Glutamatergic neuron (in vitro differentiated cells): ENCODE measurements at regions not wholly inside any gene's neighbourhood (a gene's known extent, or its start where the extent isn't known, plus 50 kb on each side); places are given as distances from the start of the nearest gene placed in this dataset.

ENCODE experiments used
- DNase-seq: peaks from one replicate; pipeline ENCODE4 v3.0.0; 2022
- H3K27ac Mint-ChIP-seq: one replicate; pipeline ENCODE4 v1.8.0; 2020; ENCODE audit warnings: mild to moderate bottlenecking, mixed read lengths, inconsistent platforms; ENCODE audit not compliant: unreplicated experiment
- H3K27me3 Mint-ChIP-seq: one replicate; pipeline ENCODE4 v1.8.0; 2020; ENCODE audit warnings: mild to moderate bottlenecking, moderate library complexity, mixed read lengths, inconsistent platforms; ENCODE audit not compliant: unreplicated experiment
- H3K36me3 Mint-ChIP-seq: one replicate; pipeline ENCODE4 v1.8.0; 2020; ENCODE audit warnings: mild to moderate bottlenecking, mixed read lengths, inconsistent platforms; ENCODE audit not compliant: unreplicated experiment
- H3K4me1 Mint-ChIP-seq: one replicate; pipeline ENCODE4 v1.8.0; 2020; ENCODE audit warnings: mild to moderate bottlenecking, low read depth, mixed read lengths, inconsistent platforms; ENCODE audit not compliant: unreplicated experiment
- H3K4me3 Mint-ChIP-seq: one replicate; pipeline ENCODE4 v1.8.0; 2020; ENCODE audit warnings: mild to moderate bottlenecking, mixed read lengths, inconsistent platforms; ENCODE audit not compliant: unreplicated experiment
- H3K9me3 Mint-ChIP-seq: one replicate; pipeline ENCODE4 v1.8.0; 2020; ENCODE audit warnings: mild to moderate bottlenecking, moderate library complexity, mixed read lengths, inconsistent platforms; ENCODE audit not compliant: unreplicated experiment
- TF ChIP-seq, protein P1 (sequence below): fragments of 200-600 bp; sonication (generic); IDR thresholded peaks from one replicate; pipeline ENCODE4 v1.5.0; 2021; ENCODE audit not compliant: partially characterized antibody, unreplicated experiment

GRCh38 chr12:60853407-60853806 lies 1257.6 kb downstream of the SLC16A7 start:
- no peak overlapping the region for H3K4me3 Mint-ChIP-seq
- H3K27me3 Mint-ChIP-seq: no peaks in the 10 kb centered on the region
- TF ChIP-seq, protein P1, sequence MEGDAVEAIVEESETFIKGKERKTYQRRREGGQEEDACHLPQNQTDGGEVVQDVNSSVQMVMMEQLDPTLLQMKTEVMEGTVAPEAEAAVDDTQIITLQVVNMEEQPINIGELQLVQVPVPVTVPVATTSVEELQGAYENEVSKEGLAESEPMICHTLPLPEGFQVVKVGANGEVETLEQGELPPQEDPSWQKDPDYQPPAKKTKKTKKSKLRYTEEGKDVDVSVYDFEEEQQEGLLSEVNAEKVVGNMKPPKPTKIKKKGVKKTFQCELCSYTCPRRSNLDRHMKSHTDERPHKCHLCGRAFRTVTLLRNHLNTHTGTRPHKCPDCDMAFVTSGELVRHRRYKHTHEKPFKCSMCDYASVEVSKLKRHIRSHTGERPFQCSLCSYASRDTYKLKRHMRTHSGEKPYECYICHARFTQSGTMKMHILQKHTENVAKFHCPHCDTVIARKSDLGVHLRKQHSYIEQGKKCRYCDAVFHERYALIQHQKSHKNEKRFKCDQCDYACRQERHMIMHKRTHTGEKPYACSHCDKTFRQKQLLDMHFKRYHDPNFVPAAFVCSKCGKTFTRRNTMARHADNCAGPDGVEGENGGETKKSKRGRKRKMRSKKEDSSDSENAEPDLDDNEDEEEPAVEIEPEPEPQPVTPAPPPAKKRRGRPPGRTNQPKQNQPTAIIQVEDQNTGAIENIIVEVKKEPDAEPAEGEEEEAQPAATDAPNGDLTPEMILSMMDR: no peak
- H3K4me1 Mint-ChIP-seq: no peaks in the 10 kb centered on the region
- no peaks in the 10 kb centered on the region for H3K36me3 Mint-ChIP-seq
- no peaks in the 10 kb centered on the region for H3K9me3 Mint-ChIP-seq
- no peak for DNase-seq
- no peak overlapping the region for H3K27ac Mint-ChIP-seq

DNA sequence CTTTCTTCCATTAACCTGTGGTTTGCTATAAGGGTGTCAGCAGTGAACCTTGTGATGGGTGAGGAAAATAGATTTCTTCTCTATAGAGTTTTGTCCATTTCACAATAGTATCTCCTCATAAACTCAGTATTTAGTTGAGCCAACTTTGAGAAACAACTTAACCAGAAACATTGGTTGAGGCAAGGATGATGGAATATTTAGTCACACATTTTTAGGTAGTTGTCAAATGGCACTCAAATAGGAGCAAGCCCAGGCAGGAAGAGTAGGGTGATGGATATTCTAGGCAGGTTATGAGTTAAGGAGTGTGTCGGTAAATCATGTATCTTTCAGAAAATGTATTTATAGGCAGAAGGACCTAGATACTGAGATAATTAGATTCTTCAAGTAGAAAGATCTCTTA lies 1267.6 kb downstream of the SLC16A7 start:
- H3K36me3 Mint-ChIP-seq: no peaks in the 10 kb centered on the region
- H3K27me3 Mint-ChIP-seq: no peaks in the 10 kb centered on the region
- H3K4me1 Mint-ChIP-seq: no peaks in the 10 kb centered on the region
- H3K27ac Mint-ChIP-seq: no peak overlapping the region
- no peak overlapping the region for H3K4me3 Mint-ChIP-seq
- TF ChIP-seq, protein P1: no peak
- no peaks in the 10 kb centered on the region for H3K9me3 Mint-ChIP-seq
- no peak for DNase-seq

GRCh38 chr12:60872219-60872618 lies 1276.4 kb downstream of the SLC16A7 start:
- Mint-ChIP-seq H3K36me3 (no peaks in the 10 kb centered on the region), H3K9me3 (no peaks in the 10 kb centered on the region), H3K4me3 (no peak overlapping the region), H3K27ac (no peak overlapping the region), H3K27me3 (no peaks in the 10 kb centered on the region), H3K4me1 (peaks cover 4% of the 10 kb centered on the region)
- DNase-seq: no peak
- TF ChIP-seq, protein P1: no peak

- DNase-seq: peak; percentile 10
- no peaks in the 10 kb centered on the region for H3K36me3 Mint-ChIP-seq
- no peaks in the 10 kb centered on the region for H3K27me3 Mint-ChIP-seq
- H3K9me3 Mint-ChIP-seq: no peaks in the 10 kb centered on the region
- H3K27ac Mint-ChIP-seq: no peak overlapping the region
- peaks cover 4% of the 10 kb centered on the region for H3K4me1 Mint-ChIP-seq
- no peak overlapping the region for H3K4me3 Mint-ChIP-seq
- TF ChIP-seq, protein P1: no peak
These were observed 1277.3 kb downstream of the SLC16A7 start for GRCh38 chr12:60872850-60873713.

- H3K4me1 Mint-ChIP-seq: peaks cover 4% of the 10 kb centered on the region
- TF ChIP-seq, protein P1: no peak
- H3K27me3 Mint-ChIP-seq: no peaks in the 10 kb centered on the region
- peaks cover 1% of the 10 kb centered on the region for H3K9me3 Mint-ChIP-seq
- no peak for DNase-seq
- H3K4me3 Mint-ChIP-seq: no peak overlapping the region
- no peak overlapping the region for H3K27ac Mint-ChIP-seq
- H3K36me3 Mint-ChIP-seq: no peaks in the 10 kb centered on the region
These were observed 1278.3 kb downstream of the SLC16A7 start for GRCh38 chr12:60874091-60874490.
